Breast epithelium (tissue), 4 donors: ENCODE measurements at regions not wholly inside any gene's neighbourhood (a gene's known extent, or its start where the extent isn't known, plus 50 kb on each side); places are given as distances from the start of the nearest gene placed in this dataset.

Experiments used
- DNase-seq, 2 donors: peaks; one replicate each; pipeline ENCODE4 v3.0.0-alpha.2; 2019; ENCODE audit warnings: low spot score in 2 of 2
- H3K27ac ChIP-seq, 2 donors: fragments of 200-600 bp; sonication (generic) in 1 of 2; one replicate each; pipeline ENCODE4 v1.5.1; 2016 to 2019; ENCODE audit warnings: mild to moderate bottlenecking in 1 of 2
- H3K27me3 ChIP-seq, 2 donors: fragments of 200-600 bp; sonication (generic) in 1 of 2; one replicate each; pipeline versions ENCODE4 v1.5.1 to v1.6.0; 2017 to 2019; ENCODE audit warnings: control low read depth in 1 of 2, mild to moderate bottlenecking in 1 of 2
- H3K36me3 ChIP-seq: fragments of 200-600 bp; one replicate; pipeline ENCODE4 v1.5.1; 2019
- H3K4me1 ChIP-seq, 2 donors: fragments of 200-600 bp; sonication (generic); one replicate each; pipeline ENCODE4 v1.5.1; 2016 to 2019; ENCODE audit warnings: control low read depth in 1 of 2
- H3K4me3 ChIP-seq, 3 donors: fragments of 200-600 bp; sonication (generic); 1 replicate in 2 of 3; 2 replicates in 1 of 3; pipeline ENCODE4 v1.5.1; 2016 to 2019; ENCODE audit warnings: mild to moderate bottlenecking in 3 of 3, moderate library complexity in 2 of 3
- H3K9me3 ChIP-seq, 2 donors: fragments of 200-600 bp; sonication (generic) in 1 of 2; one replicate each; pipeline ENCODE4 v1.5.1; 2016 to 2019; ENCODE audit warnings: control low read depth in 1 of 2
- CTCF ChIP-seq, 3 donors: fragments of 450-650 bp; IDR thresholded peaks; one replicate each; pipeline ENCODE4 v1.5.1; 2016 to 2017; ENCODE audit warnings: antibody characterized with exemption in 3 of 3, mild to moderate bottlenecking in 3 of 3, moderate library complexity in 3 of 3
- POLR2A ChIP-seq: fragments of 450-650 bp; IDR thresholded peaks from one replicate; pipeline ENCODE4 v1.6.1; 2016; ENCODE audit warnings: antibody characterized with exemption, mild to moderate bottlenecking, moderate library complexity
- POLR2AphosphoS5 ChIP-seq, 3 donors: sonication (generic); formaldehyde crosslinking; IDR thresholded peaks; one replicate each; pipeline ENCODE4 v1.6.1; 2017; ENCODE audit warnings: antibody characterized with exemption in 3 of 3
- intact Hi-C: fragments of 100-400 bp; cut with DNase I; formaldehyde crosslinking; loops from one replicate; pipeline ENCODE4 v1.15.1; 2023; ENCODE audit warnings: low total_unique reads

DNA sequence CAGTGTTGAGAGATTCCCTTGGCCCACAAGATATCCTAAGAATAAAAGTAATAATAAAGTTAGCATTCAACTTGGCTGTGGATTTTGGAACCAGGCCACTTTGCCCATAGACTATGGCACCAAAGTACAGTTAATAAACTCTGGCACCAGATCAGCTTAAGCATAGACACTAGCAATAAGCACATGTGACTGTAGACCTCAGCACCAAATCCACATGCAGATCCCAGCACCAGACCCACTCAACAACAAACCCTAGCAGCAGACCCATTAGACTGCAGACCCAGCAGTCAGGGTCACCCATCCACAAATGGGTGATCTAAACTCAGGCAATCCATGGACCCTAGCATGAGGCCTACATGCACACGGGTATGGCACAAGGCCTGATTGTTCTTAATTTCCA lies 384.8 kb upstream of the CADM2 start:
- no peak for DNase-seq
- Histone ChIP-seq H3K4me1 (no peaks in the 10 kb centered on the region), H3K27ac (no peak overlapping the region), H3K27me3 (no peaks in the 10 kb centered on the region), H3K4me3 (no peak overlapping the region), H3K36me3 (no peaks in the 10 kb centered on the region), H3K9me3 (no peaks in the 10 kb centered on the region)
- intact Hi-C loops = no loop called here
- TF ChIP-seq POLR2AphosphoS5 (IDR thresholded peaks at IDR 0.05) (no peak), CTCF (IDR thresholded peaks at IDR 0.05) (no peak), POLR2A (no peak)

DNA sequence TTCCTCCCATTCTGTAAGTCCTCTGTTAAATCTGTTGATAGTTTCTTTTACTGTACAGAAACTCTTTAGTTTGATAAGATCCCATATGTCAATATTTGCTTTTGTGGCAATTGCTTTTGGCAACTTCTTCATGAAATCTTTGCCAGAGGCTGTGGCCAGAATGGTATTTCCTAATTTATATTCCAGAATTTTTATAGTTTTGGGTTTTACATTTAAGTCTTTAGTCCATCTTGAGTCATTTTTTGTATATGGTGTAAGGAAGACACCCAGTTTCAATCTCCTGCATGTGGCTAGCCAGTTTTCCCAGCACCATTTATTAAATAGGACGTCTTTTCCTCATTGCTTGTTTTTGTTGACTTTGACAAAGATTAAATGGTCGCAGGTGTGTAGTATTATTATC lies 372.4 kb upstream of the CADM2 start:
- TF ChIP-seq POLR2A (no peak), CTCF (IDR thresholded peaks at IDR 0.05) (no peak), POLR2AphosphoS5 (IDR thresholded peaks at IDR 0.05) (no peak)
- H3K4me3 ChIP-seq = no peak overlapping the region
- H3K4me1 ChIP-seq = no peaks in the 10 kb centered on the region
- H3K27me3 ChIP-seq = no peaks in the 10 kb centered on the region
- H3K36me3 ChIP-seq = no peaks in the 10 kb centered on the region
- intact Hi-C loops = no loop called here
- peaks cover 0 to 7% of the 10 kb centered on the region in 2 donors for H3K9me3 ChIP-seq
- no peak overlapping the region for H3K27ac ChIP-seq
- DNase-seq = no peak

GRCh38 chr3:84600703-84601225 lies 358.0 kb upstream of the CADM2 start:
- H3K4me3 ChIP-seq = no peak overlapping the region
- no peaks in the 10 kb centered on the region for H3K9me3 ChIP-seq
- no peak for DNase-seq
- intact Hi-C loops = no loop called here
- no peaks in the 10 kb centered on the region for H3K4me1 ChIP-seq
- TF ChIP-seq POLR2A = no peak
- TF ChIP-seq POLR2AphosphoS5 (IDR thresholded peaks at IDR 0.05) = no peak
- no peak for TF ChIP-seq CTCF (IDR thresholded peaks at IDR 0.05)
- H3K36me3 ChIP-seq = no peaks in the 10 kb centered on the region
- no peaks in the 10 kb centered on the region for H3K27me3 ChIP-seq
- H3K27ac ChIP-seq = no peak overlapping the region

DNA sequence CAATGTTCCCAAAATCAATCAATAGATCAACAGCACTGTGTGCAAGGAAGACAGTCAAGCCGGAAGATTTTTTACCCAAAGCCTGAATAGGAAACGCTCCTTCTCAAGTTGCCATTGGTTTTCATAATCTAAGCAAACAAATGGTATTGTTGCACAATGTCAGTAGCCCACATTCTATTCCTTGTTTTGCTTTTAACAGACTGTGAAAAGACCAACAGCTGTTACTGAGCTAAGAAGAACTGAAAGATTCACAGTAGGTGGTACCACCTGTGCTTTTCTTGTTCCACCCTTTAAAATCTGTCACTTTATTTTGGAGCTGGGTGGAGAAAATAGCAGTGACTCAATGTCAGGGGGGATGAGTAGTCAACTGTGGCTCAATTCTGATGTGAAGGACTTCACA lies 357.5 kb upstream of the CADM2 start:
- no peak overlapping the region for H3K4me3 ChIP-seq
- no peak for TF ChIP-seq POLR2AphosphoS5 (IDR thresholded peaks at IDR 0.05)
- TF ChIP-seq POLR2A = no peak
- TF ChIP-seq CTCF (IDR thresholded peaks at IDR 0.05) = no peak
- H3K27me3 ChIP-seq = no peaks in the 10 kb centered on the region
- no peaks in the 10 kb centered on the region for H3K9me3 ChIP-seq
- intact Hi-C loops = no loop called here
- no peak overlapping the region for H3K27ac ChIP-seq
- H3K36me3 ChIP-seq = no peaks in the 10 kb centered on the region
- DNase-seq = no peak
- no peaks in the 10 kb centered on the region for H3K4me1 ChIP-seq

GRCh38 chr3:84621823-84622222 lies 337.0 kb upstream of the CADM2 start:
- H3K9me3 ChIP-seq = peaks cover 0 to 8% of the 10 kb centered on the region in 2 donors
- H3K4me3 ChIP-seq = no peak overlapping the region
- no peaks in the 10 kb centered on the region for H3K36me3 ChIP-seq
- no peak overlapping the region for H3K27ac ChIP-seq
- H3K4me1 ChIP-seq = no peaks in the 10 kb centered on the region
- TF ChIP-seq CTCF (IDR thresholded peaks at IDR 0.05) = no peak
- no peak for TF ChIP-seq POLR2AphosphoS5 (IDR thresholded peaks at IDR 0.05)
- no peak for TF ChIP-seq POLR2A
- no peaks in the 10 kb centered on the region for H3K27me3 ChIP-seq
- intact Hi-C loops = no loop called here
- no peak for DNase-seq
